GM23338 (cell line): ENCODE measurements at regions not wholly inside any gene's neighbourhood (a gene's known extent, or its start where the extent isn't known, plus 50 kb on each side); places are given as distances from the start of the nearest gene placed in this dataset.

Experiments used
- ATAC-seq: fragments of 200-7000 bp; cut with Tn5 transposase; 3 replicates; pipeline ENCODE4 v1.9.1; 2020
- DNase-seq: peaks from one replicate; pipeline ENCODE4 v3.0.0-alpha.2; 2015; ENCODE audit warnings: low spot score
- H2AFZ ChIP-seq: fragments of 200-600 bp; sonication (generic); 2 replicates; pipeline ENCODE4 v1.8.0; 2016; ENCODE audit warnings: antibody characterized with exemption, mild to moderate bottlenecking, moderate library complexity
- H3F3A ChIP-seq: fragments of 200-600 bp; sonication (generic); replicated peaks from 2 replicates; pipeline ENCODE4 v1.8.0; 2017; ENCODE audit warnings: antibody characterized with exemption, mixed run types, low read depth
- H3K27ac ChIP-seq: fragments of 200-600 bp; sonication (generic); 2 replicates; pipeline ENCODE4 v1.6.1; 2016; ENCODE audit warnings: low read depth
- H3K27me3 ChIP-seq: fragments of 200-600 bp; sonication (generic); 2 replicates; pipeline ENCODE4 v1.8.0; 2016; ENCODE audit warnings: mild to moderate bottlenecking, mixed run types, moderate library complexity; ENCODE audit not compliant: insufficient read depth
- H3K36me3 ChIP-seq: fragments of 200-600 bp; sonication (generic); 2 replicates; pipeline ENCODE4 v1.8.0; 2016; ENCODE audit warnings: mild to moderate bottlenecking; ENCODE audit not compliant: insufficient read depth
- H3K4me1 ChIP-seq: fragments of 200-600 bp; sonication (generic); 2 replicates; pipeline ENCODE4 v1.8.0; 2016; ENCODE audit warnings: mild to moderate bottlenecking, moderate library complexity; ENCODE audit not compliant: insufficient read depth
- H3K4me2 ChIP-seq: fragments of 200-600 bp; sonication (generic); 2 replicates; pipeline ENCODE4 v1.7.1; 2017; ENCODE audit warnings: mixed run types
- H3K4me3 ChIP-seq: fragments of 200-600 bp; sonication (generic); 2 replicates; pipeline ENCODE4 v1.6.1; 2016; ENCODE audit warnings: mixed run types
- H3K79me2 ChIP-seq: fragments of 200-600 bp; sonication (generic); replicated peaks from 2 replicates; pipeline ENCODE4 v1.8.0; 2017; ENCODE audit warnings: mild to moderate bottlenecking; ENCODE audit not compliant: insufficient read depth
- H3K9me2 ChIP-seq: fragments of 200-600 bp; sonication (generic); 2 replicates; pipeline ENCODE4 v1.8.0; 2017; ENCODE audit not compliant: insufficient read depth
- H4K20me1 ChIP-seq: fragments of 200-600 bp; sonication (generic); replicated peaks from 2 replicates; pipeline ENCODE4 v1.8.0; 2017; ENCODE audit warnings: mild to moderate bottlenecking; ENCODE audit not compliant: insufficient read depth
- H3K27ac Mint-ChIP-seq: 2 replicates; pipeline ENCODE4 v1.8.0; 2020; ENCODE audit warnings: inconsistent platforms, mild to moderate bottlenecking, moderate library complexity, mixed read lengths
- H3K27me3 Mint-ChIP-seq: 3 replicates; pipeline ENCODE4 v1.8.0; 2022; ENCODE audit warnings: low read depth, mild to moderate bottlenecking, moderate library complexity, mixed read lengths, inconsistent platforms; ENCODE audit not compliant: insufficient read depth, poor library complexity
- H3K36me3 Mint-ChIP-seq: 3 replicates; pipeline ENCODE4 v1.8.0; 2021; ENCODE audit warnings: low read depth, mild to moderate bottlenecking, inconsistent platforms, moderate library complexity, mixed read lengths
- H3K4me1 Mint-ChIP-seq: 3 replicates; pipeline ENCODE4 v1.8.0; 2020; ENCODE audit warnings: mild to moderate bottlenecking, inconsistent platforms, mixed read lengths
- H3K4me3 Mint-ChIP-seq: 3 replicates; pipeline ENCODE4 v1.8.0; 2021; ENCODE audit warnings: moderate library complexity, mild to moderate bottlenecking, inconsistent platforms, mixed read lengths
- H3K9me3 Mint-ChIP-seq: 3 replicates; pipeline ENCODE4 v1.8.0; 2020; ENCODE audit warnings: moderate library complexity, mild to moderate bottlenecking, inconsistent platforms, mixed read lengths
- CREB1 ChIP-seq: fragments of 250-450 bp; sonication (Bioruptor Pico); IDR thresholded peaks from 2 replicates; pipeline ENCODE4 v1.5.0; 2020; ENCODE audit warnings: low read depth, mild to moderate bottlenecking, moderate library complexity
- EZH2phosphoT487 ChIP-seq: fragments of 200-600 bp; sonication (generic); IDR thresholded peaks from one replicate; pipeline ENCODE4 v1.8.1; 2018; ENCODE audit warnings: antibody characterized with exemption; ENCODE audit not compliant: unreplicated experiment
- JUNB ChIP-seq: IDR thresholded peaks from one replicate; pipeline ENCODE4 v1.6.1; 2016; ENCODE audit warnings: antibody characterized with exemption; ENCODE audit not compliant: unreplicated experiment
- NANOG ChIP-seq: IDR thresholded peaks from 2 replicates; pipeline ENCODE4 v1.6.1; 2016; ENCODE audit warnings: antibody characterized with exemption, borderline replicate concordance
- POLR2AphosphoS5 ChIP-seq: IDR thresholded peaks from 2 replicates; pipeline ENCODE4 v1.6.1; 2016; ENCODE audit warnings: antibody characterized with exemption, low read depth
- STAT1 ChIP-seq: IDR thresholded peaks from one replicate; pipeline ENCODE4 v1.6.1; 2016; ENCODE audit warnings: antibody characterized with exemption; ENCODE audit not compliant: unreplicated experiment
- ZNF114 ChIP-seq: fragments of 250-450 bp; sonication (Bioruptor Pico); IDR thresholded peaks from 2 replicates; pipeline ENCODE4 v1.5.0; 2020; ENCODE audit warnings: mild to moderate bottlenecking, moderate library complexity
- ZNF331 ChIP-seq: fragments of 250-450 bp; sonication (Bioruptor Pico); IDR thresholded peaks from 2 replicates; pipeline ENCODE4 v1.5.0; 2020; ENCODE audit warnings: low read depth, mild to moderate bottlenecking, moderate library complexity
- TF ChIP-seq, protein P1 (sequence below): fragments of 250-450 bp; sonication (Bioruptor Pico); IDR thresholded peaks from 2 replicates; pipeline ENCODE4 v1.5.0; 2020; ENCODE audit warnings: mild to moderate bottlenecking, moderate library complexity

DNA sequence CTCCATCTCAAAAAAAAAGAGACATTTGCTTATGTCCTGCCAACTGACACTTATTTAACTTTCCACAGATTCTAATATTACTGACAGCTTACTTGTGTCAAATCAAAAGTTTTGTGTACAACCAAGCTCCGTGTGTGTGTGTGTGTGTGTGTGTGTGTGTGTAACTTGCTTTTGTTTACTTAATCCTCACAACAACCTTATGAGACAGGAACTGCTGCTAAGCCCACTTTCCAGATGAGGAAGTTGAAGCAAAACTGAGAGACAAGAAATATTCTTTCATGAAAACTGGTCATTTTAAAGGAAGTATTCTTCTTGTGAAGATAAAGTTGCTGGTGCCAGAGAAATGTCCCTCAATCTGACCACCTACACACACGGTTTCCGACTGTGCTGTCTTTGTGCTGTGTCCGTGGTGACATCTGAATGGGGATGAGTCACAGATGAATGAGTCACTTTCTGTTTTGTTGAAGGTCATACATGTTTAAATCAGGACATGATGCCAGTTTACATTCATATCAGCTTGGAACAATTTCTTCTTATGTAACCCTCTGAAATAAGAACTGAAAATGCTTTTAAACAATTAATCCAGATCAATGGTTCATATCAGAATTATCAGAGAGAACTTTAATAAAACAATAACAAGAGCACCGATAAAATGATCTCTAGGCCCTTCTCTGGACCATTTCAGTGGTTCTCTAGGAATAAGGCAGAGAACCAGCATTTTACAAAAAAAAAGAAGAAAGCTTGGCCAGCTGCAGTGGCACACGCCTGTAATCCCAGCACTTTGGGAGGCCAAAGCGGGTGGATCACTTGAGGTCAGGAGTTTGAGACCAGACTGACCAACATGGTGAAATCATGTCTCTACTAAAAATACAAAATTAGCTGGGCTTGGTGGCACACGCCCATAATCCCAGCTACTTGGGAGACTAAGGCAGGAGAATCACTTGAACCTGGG, 95.5 kb downstream of the THNSL2 start (continued):
- TF ChIP-seq, protein P1, sequence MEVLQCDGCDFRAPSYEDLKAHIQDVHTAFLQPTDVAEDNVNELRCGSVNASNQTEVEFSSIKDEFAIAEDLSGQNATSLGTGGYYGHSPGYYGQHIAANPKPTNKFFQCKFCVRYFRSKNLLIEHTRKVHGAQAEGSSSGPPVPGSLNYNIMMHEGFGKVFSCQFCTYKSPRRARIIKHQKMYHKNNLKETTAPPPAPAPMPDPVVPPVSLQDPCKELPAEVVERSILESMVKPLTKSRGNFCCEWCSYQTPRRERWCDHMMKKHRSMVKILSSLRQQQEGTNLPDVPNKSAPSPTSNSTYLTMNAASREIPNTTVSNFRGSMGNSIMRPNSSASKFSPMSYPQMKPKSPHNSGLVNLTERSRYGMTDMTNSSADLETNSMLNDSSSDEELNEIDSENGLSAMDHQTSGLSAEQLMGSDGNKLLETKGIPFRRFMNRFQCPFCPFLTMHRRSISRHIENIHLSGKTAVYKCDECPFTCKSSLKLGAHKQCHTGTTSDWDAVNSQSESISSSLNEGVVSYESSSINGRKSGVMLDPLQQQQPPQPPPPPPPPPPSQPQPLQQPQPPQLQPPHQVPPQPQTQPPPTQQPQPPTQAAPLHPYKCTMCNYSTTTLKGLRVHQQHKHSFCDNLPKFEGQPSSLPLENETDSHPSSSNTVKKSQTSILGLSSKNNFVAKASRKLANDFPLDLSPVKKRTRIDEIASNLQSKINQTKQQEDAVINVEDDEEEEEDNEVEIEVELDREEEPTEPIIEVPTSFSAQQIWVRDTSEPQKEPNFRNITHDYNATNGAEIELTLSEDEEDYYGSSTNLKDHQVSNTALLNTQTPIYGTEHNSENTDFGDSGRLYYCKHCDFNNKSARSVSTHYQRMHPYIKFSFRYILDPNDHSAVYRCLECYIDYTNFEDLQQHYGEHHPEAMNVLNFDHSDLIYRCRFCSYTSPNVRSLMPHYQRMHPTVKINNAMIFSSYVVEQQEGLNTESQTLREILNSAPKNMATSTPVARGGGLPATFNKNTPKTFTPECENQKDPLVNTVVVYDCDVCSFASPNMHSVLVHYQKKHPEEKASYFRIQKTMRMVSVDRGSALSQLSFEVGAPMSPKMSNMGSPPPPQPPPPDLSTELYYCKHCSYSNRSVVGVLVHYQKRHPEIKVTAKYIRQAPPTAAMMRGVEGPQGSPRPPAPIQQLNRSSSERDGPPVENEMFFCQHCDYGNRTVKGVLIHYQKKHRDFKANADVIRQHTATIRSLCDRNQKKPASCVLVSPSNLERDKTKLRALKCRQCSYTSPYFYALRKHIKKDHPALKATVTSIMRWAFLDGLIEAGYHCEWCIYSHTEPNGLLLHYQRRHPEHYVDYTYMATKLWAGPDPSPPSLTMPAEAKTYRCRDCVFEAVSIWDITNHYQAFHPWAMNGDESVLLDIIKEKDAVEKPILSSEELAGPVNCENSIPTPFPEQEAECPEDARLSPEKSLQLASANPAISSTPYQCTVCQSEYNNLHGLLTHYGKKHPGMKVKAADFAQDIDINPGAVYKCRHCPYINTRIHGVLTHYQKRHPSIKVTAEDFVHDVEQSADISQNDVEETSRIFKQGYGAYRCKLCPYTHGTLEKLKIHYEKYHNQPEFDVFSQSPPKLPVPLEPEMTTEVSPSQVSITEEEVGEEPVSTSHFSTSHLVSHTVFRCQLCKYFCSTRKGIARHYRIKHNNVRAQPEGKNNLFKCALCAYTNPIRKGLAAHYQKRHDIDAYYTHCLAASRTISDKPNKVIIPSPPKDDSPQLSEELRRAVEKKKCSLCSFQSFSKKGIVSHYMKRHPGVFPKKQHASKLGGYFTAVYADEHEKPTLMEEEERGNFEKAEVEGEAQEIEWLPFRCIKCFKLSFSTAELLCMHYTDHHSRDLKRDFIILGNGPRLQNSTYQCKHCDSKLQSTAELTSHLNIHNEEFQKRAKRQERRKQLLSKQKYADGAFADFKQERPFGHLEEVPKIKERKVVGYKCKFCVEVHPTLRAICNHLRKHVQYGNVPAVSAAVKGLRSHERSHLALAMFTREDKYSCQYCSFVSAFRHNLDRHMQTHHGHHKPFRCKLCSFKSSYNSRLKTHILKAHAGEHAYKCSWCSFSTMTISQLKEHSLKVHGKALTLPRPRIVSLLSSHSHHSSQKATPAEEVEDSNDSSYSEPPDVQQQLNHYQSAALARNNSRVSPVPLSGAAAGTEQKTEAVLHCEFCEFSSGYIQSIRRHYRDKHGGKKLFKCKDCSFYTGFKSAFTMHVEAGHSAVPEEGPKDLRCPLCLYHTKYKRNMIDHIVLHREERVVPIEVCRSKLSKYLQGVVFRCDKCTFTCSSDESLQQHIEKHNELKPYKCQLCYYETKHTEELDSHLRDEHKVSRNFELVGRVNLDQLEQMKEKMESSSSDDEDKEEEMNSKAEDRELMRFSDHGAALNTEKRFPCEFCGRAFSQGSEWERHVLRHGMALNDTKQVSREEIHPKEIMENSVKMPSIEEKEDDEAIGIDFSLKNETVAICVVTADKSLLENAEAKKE (CRISPR knock-in tag): no peak
- no peak for TF ChIP-seq CREB1 (CRISPR knock-in tag)
- no peak for TF ChIP-seq NANOG
- no peak for TF ChIP-seq ZNF331
- TF ChIP-seq EZH2phosphoT487: no peak
- no peak for TF ChIP-seq JUNB
- TF ChIP-seq ZNF114: no peak
- no peak for TF ChIP-seq STAT1

DNA sequence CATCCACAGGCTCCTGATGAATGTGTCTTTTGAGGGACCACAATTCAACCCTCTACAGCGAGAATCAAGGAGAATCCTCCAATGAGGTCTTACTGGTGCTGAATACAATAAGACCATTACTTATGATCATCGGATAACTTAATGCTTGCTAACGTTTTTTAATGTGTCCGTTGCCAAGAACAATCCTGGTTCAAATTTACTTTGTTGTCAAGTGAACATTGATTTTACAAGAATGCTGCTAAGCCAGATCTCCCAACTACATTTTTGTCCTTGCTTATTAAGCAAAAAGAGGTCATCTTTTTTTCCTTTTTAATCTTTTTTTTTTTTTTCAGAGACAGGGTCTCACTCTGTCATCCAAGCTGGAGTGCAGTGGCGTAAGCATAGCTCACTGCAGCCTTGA, 93.7 kb downstream of the THNSL2 start:
- no peak overlapping the region for H3K4me3 ChIP-seq
- H2AFZ ChIP-seq: no peak overlapping the region
- Mint-ChIP-seq H3K36me3 (no peaks in the 10 kb centered on the region), H3K9me3 (peaks cover 4% of the 10 kb centered on the region), H3K27ac (no peak overlapping the region), H3K4me1 (no peaks in the 10 kb centered on the region), H3K27me3 (peaks cover 4% of the 10 kb centered on the region), H3K4me3 (no peak overlapping the region)
- H3K36me3 ChIP-seq: no peaks in the 10 kb centered on the region
- H3K79me2 ChIP-seq: no peaks in the 10 kb centered on the region
- H3F3A ChIP-seq: no peaks in the 10 kb centered on the region
- H3K27me3 ChIP-seq: no peaks in the 10 kb centered on the region
- H4K20me1 ChIP-seq: no peaks in the 10 kb centered on the region
- ATAC-seq (no peak), DNase-seq (no peak)
- H3K4me2 ChIP-seq: no peak overlapping the region
- TF ChIP-seq POLR2AphosphoS5 (no peak), EZH2phosphoT487 (no peak)
- H3K9me2 ChIP-seq: peaks cover 3% of the 10 kb centered on the region; the same call in 1 of the 2 replicates
- no peaks in the 10 kb centered on the region for H3K4me1 ChIP-seq
- no peak overlapping the region for H3K27ac ChIP-seq
